ENCODE measurements at regions not wholly inside any gene's neighbourhood (a gene's known extent, or its start where the extent isn't known, plus 50 kb on each side); places are given as distances from the start of the nearest gene placed in this dataset.

DNA sequence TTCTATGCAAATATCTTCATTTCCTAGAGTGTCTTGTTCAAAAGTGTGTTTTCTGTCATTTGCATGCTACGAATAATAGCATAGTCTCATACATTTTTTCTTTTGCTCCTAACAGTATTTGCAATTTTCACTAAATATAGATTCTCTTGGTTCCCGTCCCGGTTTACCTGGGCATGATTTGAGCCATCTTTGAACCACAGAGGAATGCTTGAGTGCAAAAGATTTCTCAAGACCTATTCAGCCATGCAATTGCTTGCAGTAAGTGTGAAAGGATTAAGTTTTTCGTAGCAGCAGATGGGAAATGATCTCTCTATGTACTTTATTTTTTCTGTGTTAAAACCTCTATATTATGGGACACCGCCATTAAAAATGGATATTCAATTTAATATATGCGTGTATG lies 733.0 kb downstream of the ZPLD1 start:
- Histone ChIP-seq H3K79me1 (ENCODE audit: insufficient read depth, low read depth, low read length, poor library complexity, severe bottlenecking) (no peaks in the 10 kb centered on the region), H3T11ph (ENCODE audit: low read length) (no peak overlapping the region), H2BK5ac (ENCODE audit: insufficient read length, low read length) (no peak overlapping the region), H4K5ac (ENCODE audit: insufficient read length, low read depth, low read length) (no peak overlapping the region), H3K23ac (ENCODE audit: insufficient read length, low read depth, low read length) (no peak overlapping the region), H4K20me1 (ENCODE audit: control insufficient read depth, insufficient read depth, insufficient read length) (no peaks in the 10 kb centered on the region), H3K56ac (ENCODE audit: insufficient read length, low read depth, low read length) (no peak overlapping the region), H2AFZ (ENCODE audit: low read length) (no peak overlapping the region), H2BK120ac (ENCODE audit: low read depth, low read length, poor library complexity, severe bottlenecking) (no peak overlapping the region), H4K8ac (replicated peaks; ENCODE audit: insufficient read length, low read depth, low read length) (no peak overlapping the region), H3K4me2 (ENCODE audit: insufficient read depth, insufficient read length, low read length) (no peak overlapping the region), H3K18ac (ENCODE audit: insufficient read length, low read depth, low read length) (no peak overlapping the region), H3K4ac (ENCODE audit: low read depth, low read length) (no peak overlapping the region), H3K4me1 (ENCODE audit: insufficient read depth, low read length) (no peaks in the 10 kb centered on the region), H3K27me3 (ENCODE audit: insufficient read depth, low read length) (no peaks in the 10 kb centered on the region), H3K14ac (ENCODE audit: insufficient read depth, low read length) (no peak overlapping the region), H3K79me2 (ENCODE audit: insufficient read depth, low read length) (no peaks in the 10 kb centered on the region), H3K9ac (ENCODE audit: extremely low read depth, insufficient read length, low read length) (no peak overlapping the region), H2BK15ac (ENCODE audit: low read depth, low read length) (no peak overlapping the region), H3K27ac (ENCODE audit: insufficient read length, low read depth, low read length) (no peak overlapping the region), H3K23me2 (ENCODE audit: insufficient read length, low read depth, low read length, poor library complexity, severe bottlenecking) (no peaks in the 10 kb centered on the region), H2AK5ac (ENCODE audit: insufficient read length, low read length) (no peak overlapping the region), H2BK20ac (ENCODE audit: low read depth, low read length, poor library complexity, severe bottlenecking) (no peak overlapping the region), H3K9me3 (ENCODE audit: control insufficient read depth, low read depth, low read length) (no peaks in the 10 kb centered on the region), H2BK12ac (ENCODE audit: insufficient read length, low read depth, low read length) (no peak overlapping the region), H4K91ac (ENCODE audit: insufficient read length, low read depth, low read length) (no peak overlapping the region)
- no peaks in the 10 kb centered on the region for H3K4me1 Mint-ChIP-seq
- no peak for DNase-seq
- 0 out of 7 replicates have a peak, but pooled peaks cover 0 to 3% (median 0%) of the 10 kb centered on the region in 3 experiments for H3K36me3 Mint-ChIP-seq (ENCODE audit: insufficient read depth in 1 of 3, low read depth in 3 of 3)
- no peaks in the 10 kb centered on the region for H3K9me3 Mint-ChIP-seq
- TF ChIP-seq, protein P1, sequence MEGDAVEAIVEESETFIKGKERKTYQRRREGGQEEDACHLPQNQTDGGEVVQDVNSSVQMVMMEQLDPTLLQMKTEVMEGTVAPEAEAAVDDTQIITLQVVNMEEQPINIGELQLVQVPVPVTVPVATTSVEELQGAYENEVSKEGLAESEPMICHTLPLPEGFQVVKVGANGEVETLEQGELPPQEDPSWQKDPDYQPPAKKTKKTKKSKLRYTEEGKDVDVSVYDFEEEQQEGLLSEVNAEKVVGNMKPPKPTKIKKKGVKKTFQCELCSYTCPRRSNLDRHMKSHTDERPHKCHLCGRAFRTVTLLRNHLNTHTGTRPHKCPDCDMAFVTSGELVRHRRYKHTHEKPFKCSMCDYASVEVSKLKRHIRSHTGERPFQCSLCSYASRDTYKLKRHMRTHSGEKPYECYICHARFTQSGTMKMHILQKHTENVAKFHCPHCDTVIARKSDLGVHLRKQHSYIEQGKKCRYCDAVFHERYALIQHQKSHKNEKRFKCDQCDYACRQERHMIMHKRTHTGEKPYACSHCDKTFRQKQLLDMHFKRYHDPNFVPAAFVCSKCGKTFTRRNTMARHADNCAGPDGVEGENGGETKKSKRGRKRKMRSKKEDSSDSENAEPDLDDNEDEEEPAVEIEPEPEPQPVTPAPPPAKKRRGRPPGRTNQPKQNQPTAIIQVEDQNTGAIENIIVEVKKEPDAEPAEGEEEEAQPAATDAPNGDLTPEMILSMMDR (conservative IDR thresholded peaks at IDR 0.05) = no peak
- H3K27ac Mint-ChIP-seq = no peak overlapping the region
- WGBS (ENCODE audit: extremely low coverage, insufficient read length, low lambda C conversion rate) = no CpG with 5 or more reads among the region's 6 CpGs
- no peaks in the 10 kb centered on the region for H3K27me3 Mint-ChIP-seq (ENCODE audit: low read depth)
- H3K4me3 Mint-ChIP-seq = no peak overlapping the region
